ENCODE measurements at regions not wholly inside any gene's neighbourhood (a gene's known extent, or its start where the extent isn't known, plus 50 kb on each side); places are given as distances from the start of the nearest gene placed in this dataset.

- Histone ChIP-seq H3K4me2 (ENCODE audit: low read depth, low read length, poor library complexity, severe bottlenecking) (no peak overlapping the region), H4K20me1 (ENCODE audit: insufficient read depth, low read length, poor library complexity, severe bottlenecking) (no peaks in the 10 kb centered on the region), H3K4me1 (ENCODE audit: insufficient read depth, low read length, poor library complexity, severe bottlenecking) (no peaks in the 10 kb centered on the region), H3K4me3 (ENCODE audit: low read length, poor library complexity, severe bottlenecking) (no peak overlapping the region), H3K9ac (ENCODE audit: low read depth, low read length, poor library complexity, severe bottlenecking) (no peak overlapping the region), H3K27me3 (ENCODE audit: insufficient read depth, low read length, poor library complexity, severe bottlenecking) (no peaks in the 10 kb centered on the region), H2AFZ (ENCODE audit: low read length) (no peak overlapping the region), H3K79me2 (ENCODE audit: insufficient read depth, low read length) (no peaks in the 10 kb centered on the region), H3K9me2 (replicated peaks; ENCODE audit: low read depth, low read length) (no peaks in the 10 kb centered on the region), H3K9me3 (ENCODE audit: insufficient read depth, low read depth, low read length) (no peaks in the 10 kb centered on the region), H3F3A (ENCODE audit: low read depth) (no peaks in the 10 kb centered on the region), H3K36me3 (ENCODE audit: insufficient read depth, low read length) (no peaks in the 10 kb centered on the region)
- TF ChIP-seq CTCF (conservative IDR thresholded peaks at IDR 0.05; ENCODE audit: low read length), result no peak
- no peak for TF ChIP-seq EZH2phosphoT487 (IDR thresholded peaks at IDR 0.05; ENCODE audit: borderline replicate concordance)
Observed at GRCh38 chr20:52826722-52827121, 145.4 kb upstream of the TSHZ2 start.

- Histone ChIP-seq H2AFZ (ENCODE audit: low read length) (no peak overlapping the region), H4K20me1 (ENCODE audit: insufficient read depth, low read length, poor library complexity, severe bottlenecking) (no peaks in the 10 kb centered on the region), H3K4me3 (ENCODE audit: low read length, poor library complexity, severe bottlenecking) (no peak overlapping the region), H3K36me3 (ENCODE audit: insufficient read depth, low read length) (no peaks in the 10 kb centered on the region), H3F3A (ENCODE audit: low read depth) (no peaks in the 10 kb centered on the region), H3K27me3 (ENCODE audit: insufficient read depth, low read length, poor library complexity, severe bottlenecking) (no peaks in the 10 kb centered on the region), H3K9me3 (ENCODE audit: insufficient read depth, low read depth, low read length) (no peaks in the 10 kb centered on the region), H3K4me2 (ENCODE audit: low read depth, low read length, poor library complexity, severe bottlenecking) (no peak overlapping the region), H3K9me2 (replicated peaks; ENCODE audit: low read depth, low read length) (no peaks in the 10 kb centered on the region), H3K4me1 (ENCODE audit: insufficient read depth, low read length, poor library complexity, severe bottlenecking) (no peaks in the 10 kb centered on the region), H3K79me2 (ENCODE audit: insufficient read depth, low read length) (no peaks in the 10 kb centered on the region), H3K9ac (ENCODE audit: low read depth, low read length, poor library complexity, severe bottlenecking) (no peak overlapping the region)
- TF ChIP-seq EZH2phosphoT487 (IDR thresholded peaks at IDR 0.05; ENCODE audit: borderline replicate concordance) (no peak), CTCF (conservative IDR thresholded peaks at IDR 0.05; ENCODE audit: low read length) (no peak)
Observed at GRCh38 chr20:52826321-52826720, 145.8 kb upstream of the TSHZ2 start.

DNA sequence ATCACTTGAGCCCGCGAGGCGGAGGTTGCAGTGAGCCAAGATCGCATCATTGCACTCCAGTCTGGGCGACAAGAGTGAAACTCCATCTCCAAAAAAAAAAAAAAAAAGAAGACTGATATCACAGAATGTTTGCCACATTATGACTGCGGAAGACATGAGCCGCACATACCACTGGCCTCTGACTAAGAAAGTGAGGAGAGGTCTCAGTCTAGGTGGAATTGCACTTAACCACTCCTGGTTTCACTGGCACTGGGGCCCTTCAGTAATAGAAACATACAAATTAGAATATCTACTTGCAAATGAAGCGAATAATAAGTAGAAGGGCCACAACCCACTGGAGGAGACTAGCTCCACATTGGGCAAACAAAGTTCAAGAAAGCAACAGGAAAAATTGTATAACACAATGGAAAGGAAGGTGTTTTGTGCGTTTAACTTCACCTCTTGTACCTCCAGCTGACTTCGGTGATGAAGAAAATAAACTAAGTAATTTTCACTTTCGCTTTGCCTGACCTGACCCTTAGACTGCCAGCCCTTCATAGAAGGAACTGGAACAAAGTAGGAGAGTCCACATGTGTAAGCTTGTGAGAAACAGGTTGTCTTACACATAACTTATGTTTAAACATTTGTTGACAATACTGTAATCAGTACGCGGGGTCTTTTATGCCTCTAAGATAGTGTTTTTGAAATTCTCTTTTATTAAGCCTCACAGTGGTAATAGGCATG lies 147.5 kb upstream of the TSHZ2 start:
- no peak overlapping the region for H3K4me2 ChIP-seq (ENCODE audit: low read depth, low read length, poor library complexity, severe bottlenecking)
- no peak overlapping the region for H3K4me3 ChIP-seq (ENCODE audit: low read length, poor library complexity, severe bottlenecking)
- no peaks in the 10 kb centered on the region for H3K79me2 ChIP-seq (ENCODE audit: insufficient read depth, low read length)
- no peaks in the 10 kb centered on the region for H3K9me3 ChIP-seq (ENCODE audit: insufficient read depth, low read depth, low read length)
- no peak overlapping the region for H3K9ac ChIP-seq (ENCODE audit: low read depth, low read length, poor library complexity, severe bottlenecking)
- H3K27me3 ChIP-seq (ENCODE audit: insufficient read depth, low read length, poor library complexity, severe bottlenecking), result no peaks in the 10 kb centered on the region
- no peaks in the 10 kb centered on the region for H3F3A ChIP-seq (ENCODE audit: low read depth)
- H3K9me2 ChIP-seq (replicated peaks; ENCODE audit: low read depth, low read length), result no peaks in the 10 kb centered on the region
- no peaks in the 10 kb centered on the region for H3K36me3 ChIP-seq (ENCODE audit: insufficient read depth, low read length)
- TF ChIP-seq CTCF (conservative IDR thresholded peaks at IDR 0.05; ENCODE audit: low read length) (no peak), EZH2phosphoT487 (IDR thresholded peaks at IDR 0.05; ENCODE audit: borderline replicate concordance) (no peak)
- H2AFZ ChIP-seq (ENCODE audit: low read length), result no peak overlapping the region
- H4K20me1 ChIP-seq (ENCODE audit: insufficient read depth, low read length, poor library complexity, severe bottlenecking), result no peaks in the 10 kb centered on the region
- H3K4me1 ChIP-seq (ENCODE audit: insufficient read depth, low read length, poor library complexity, severe bottlenecking), result no peaks in the 10 kb centered on the region
